Endothelial cell of umbilical vein (primary cell): ENCODE measurements at regions not wholly inside any gene's neighbourhood (a gene's known extent, or its start where the extent isn't known, plus 50 kb on each side); places are given as distances from the start of the nearest gene placed in this dataset.

Experiments used
- POLR2A ChIP-seq: IDR thresholded peaks from 2 replicates; pipeline ENCODE4 v1.6.1; 2012; ENCODE audit warnings: low read depth, mild to moderate bottlenecking, control low read depth, low read length
- POLR2AphosphoS5 ChIP-seq: IDR thresholded peaks from 2 replicates; pipeline ENCODE4 v1.6.1; 2012; ENCODE audit warnings: low read depth, mild to moderate bottlenecking, control low read depth, low read length, moderate library complexity; ENCODE audit not compliant: insufficient read depth
- TF ChIP-seq, protein P1 (sequence below), 2 donors: IDR thresholded peaks; 1 replicate in 1 of 2; 2 replicates in 1 of 2; pipeline ENCODE4 v1.5.1; 2011; ENCODE audit warnings: low read length in 2 of 2, mild to moderate bottlenecking in 2 of 2, moderate library complexity in 2 of 2, control low read depth in 1 of 2, inconsistent platforms in 1 of 2, low read depth in 1 of 2; ENCODE audit not compliant: insufficient read depth in 1 of 2; ENCODE audit errors: extremely low read depth in 1 of 2

DNA sequence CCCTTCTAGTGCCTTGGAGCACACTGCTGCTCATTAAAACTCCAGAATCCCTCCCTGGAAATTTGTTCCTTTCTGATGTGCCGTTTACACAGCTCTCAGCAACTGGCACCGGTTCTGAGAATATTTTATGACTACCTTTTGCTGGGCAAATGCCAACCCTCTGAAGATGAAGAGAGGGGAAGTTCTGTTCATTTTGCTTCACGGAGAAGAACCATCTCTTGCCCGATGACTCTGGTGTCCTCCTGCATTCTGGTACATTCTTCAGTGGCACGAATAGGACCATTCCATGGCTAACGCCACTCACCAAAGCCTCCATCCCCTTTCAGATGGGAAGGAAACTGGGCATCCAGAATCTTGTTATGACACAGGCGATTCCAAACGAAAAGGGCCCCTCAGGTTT is 96.2 kb upstream of the SIM2 start:
- TF ChIP-seq POLR2A = no peak
- TF ChIP-seq POLR2AphosphoS5 = no peak
- TF ChIP-seq, protein P1, sequence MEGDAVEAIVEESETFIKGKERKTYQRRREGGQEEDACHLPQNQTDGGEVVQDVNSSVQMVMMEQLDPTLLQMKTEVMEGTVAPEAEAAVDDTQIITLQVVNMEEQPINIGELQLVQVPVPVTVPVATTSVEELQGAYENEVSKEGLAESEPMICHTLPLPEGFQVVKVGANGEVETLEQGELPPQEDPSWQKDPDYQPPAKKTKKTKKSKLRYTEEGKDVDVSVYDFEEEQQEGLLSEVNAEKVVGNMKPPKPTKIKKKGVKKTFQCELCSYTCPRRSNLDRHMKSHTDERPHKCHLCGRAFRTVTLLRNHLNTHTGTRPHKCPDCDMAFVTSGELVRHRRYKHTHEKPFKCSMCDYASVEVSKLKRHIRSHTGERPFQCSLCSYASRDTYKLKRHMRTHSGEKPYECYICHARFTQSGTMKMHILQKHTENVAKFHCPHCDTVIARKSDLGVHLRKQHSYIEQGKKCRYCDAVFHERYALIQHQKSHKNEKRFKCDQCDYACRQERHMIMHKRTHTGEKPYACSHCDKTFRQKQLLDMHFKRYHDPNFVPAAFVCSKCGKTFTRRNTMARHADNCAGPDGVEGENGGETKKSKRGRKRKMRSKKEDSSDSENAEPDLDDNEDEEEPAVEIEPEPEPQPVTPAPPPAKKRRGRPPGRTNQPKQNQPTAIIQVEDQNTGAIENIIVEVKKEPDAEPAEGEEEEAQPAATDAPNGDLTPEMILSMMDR (IDR thresholded peaks at IDR 0.05; ENCODE audit: extremely low read depth in 1 of 2, insufficient read depth in 1 of 2, low read depth in 1 of 2, low read length in 2 of 2) = no peak
